ENCODE measurements at regions not wholly inside any gene's neighbourhood (a gene's known extent, or its start where the extent isn't known, plus 50 kb on each side); places are given as distances from the start of the nearest gene placed in this dataset.

DNA sequence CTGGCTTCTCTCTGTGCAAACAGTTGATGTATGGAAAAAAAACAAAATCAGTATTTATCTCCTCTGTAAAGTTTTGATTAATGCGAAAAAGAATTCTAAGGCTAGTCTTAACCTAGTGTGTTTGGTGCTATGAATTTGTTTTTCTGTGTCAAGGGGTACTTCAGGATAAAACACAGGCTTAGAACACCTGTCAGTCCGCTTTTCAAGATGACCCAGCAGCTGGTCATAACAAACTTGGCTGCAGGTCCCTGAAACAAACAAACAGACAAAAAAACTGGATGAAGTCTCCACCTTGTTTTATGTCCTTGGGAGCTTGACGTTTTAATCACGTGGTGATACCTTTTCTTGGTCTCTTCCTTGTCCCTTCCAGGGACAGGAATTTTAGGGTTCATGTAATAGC is 689.3 kb downstream of the UQCRFS1 start:
- Histone ChIP-seq H4K20me1 (ENCODE audit: control insufficient read depth, insufficient read depth) (no peaks in the 10 kb centered on the region), H3K9me3 (replicated peaks; ENCODE audit: control insufficient read depth, insufficient read depth, low read length) (no peaks in the 10 kb centered on the region; the same call in 2 of the 3 replicates), H3K27ac (ENCODE audit: control insufficient read depth, insufficient read depth) (no peak overlapping the region), H3K27me3 (replicated peaks in 1 of 2; ENCODE audit: control insufficient read depth in 2 of 2, insufficient read depth in 2 of 2, low read length in 1 of 2) (no peaks in the 10 kb centered on the region), H3K36me3 (ENCODE audit: control insufficient read depth in 2 of 2, insufficient read depth in 2 of 2, low read length in 1 of 2) (no peaks in the 10 kb centered on the region), H2AFZ (ENCODE audit: control insufficient read depth, low read depth, low read length) (no peak overlapping the region), H3K79me2 (ENCODE audit: control insufficient read depth, insufficient read depth, low read length) (no peaks in the 10 kb centered on the region), H3K4me1 (ENCODE audit: control insufficient read depth, insufficient read depth, low read length) (no peaks in the 10 kb centered on the region), H3K4me3 (no peak overlapping the region), H3K4me2 (ENCODE audit: control insufficient read depth, insufficient read depth) (no peak overlapping the region), H3K9ac (ENCODE audit: control insufficient read depth, insufficient read depth, low read length) (no peak overlapping the region)
- ATAC-seq (no peak), DNase-seq (ENCODE audit: low read depth, low spot score) (no peak), FAIRE-seq (no peak)
- ChIA-PET RAD21 (ENCODE audit: unreplicated experiment) (interaction anchor here (0.9 to 2.0 kb wide), 7 partner anchors 17 to 82 kb away, joined by 3 to 12 read pairs (median 4); no protein-coding TSS in a partner anchor), POLR2A (no interaction called here), SMC1A (ENCODE audit: uncharacterized antibody, unreplicated experiment) (interaction anchor here (0.8 to 2.5 kb wide), 8 partner anchors 14 to 81 kb away, joined by 3 to 11 read pairs (median 4); no protein-coding TSS in a partner anchor), CTCF (interaction anchor here (0.6 to 1.7 kb wide), 3 partner anchors 19 to 55 kb away, joined by 3 to 4 read pairs (median 3); no protein-coding TSS in a partner anchor)
- BruUV-seq (replicated peaks) = no TSS peak
- TF ChIP-seq, protein P1, sequence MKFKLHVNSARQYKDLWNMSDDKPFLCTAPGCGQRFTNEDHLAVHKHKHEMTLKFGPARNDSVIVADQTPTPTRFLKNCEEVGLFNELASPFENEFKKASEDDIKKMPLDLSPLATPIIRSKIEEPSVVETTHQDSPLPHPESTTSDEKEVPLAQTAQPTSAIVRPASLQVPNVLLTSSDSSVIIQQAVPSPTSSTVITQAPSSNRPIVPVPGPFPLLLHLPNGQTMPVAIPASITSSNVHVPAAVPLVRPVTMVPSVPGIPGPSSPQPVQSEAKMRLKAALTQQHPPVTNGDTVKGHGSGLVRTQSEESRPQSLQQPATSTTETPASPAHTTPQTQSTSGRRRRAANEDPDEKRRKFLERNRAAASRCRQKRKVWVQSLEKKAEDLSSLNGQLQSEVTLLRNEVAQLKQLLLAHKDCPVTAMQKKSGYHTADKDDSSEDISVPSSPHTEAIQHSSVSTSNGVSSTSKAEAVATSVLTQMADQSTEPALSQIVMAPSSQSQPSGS (IDR thresholded peaks at IDR 0.05; ENCODE audit: low read length) = no peak
- TF ChIP-seq YY1 (IDR thresholded peaks at IDR 0.05; ENCODE audit: low read depth, low read length) = no peak
- TF ChIP-seq BHLHE40 (IDR thresholded peaks at IDR 0.05; ENCODE audit: borderline replicate concordance in 1 of 2, low read depth in 2 of 2, low read length in 1 of 2) = no peak
- TF ChIP-seq ZNF622 (IDR thresholded peaks at IDR 0.05) = no peak
- TF ChIP-seq TBL1XR1 (IDR thresholded peaks at IDR 0.05; ENCODE audit: low read depth, low read length) = no peak
- TF ChIP-seq NFYB (IDR thresholded peaks at IDR 0.05; ENCODE audit: insufficient read depth, low read depth, low read length) = no peak
- TF ChIP-seq, protein P2, sequence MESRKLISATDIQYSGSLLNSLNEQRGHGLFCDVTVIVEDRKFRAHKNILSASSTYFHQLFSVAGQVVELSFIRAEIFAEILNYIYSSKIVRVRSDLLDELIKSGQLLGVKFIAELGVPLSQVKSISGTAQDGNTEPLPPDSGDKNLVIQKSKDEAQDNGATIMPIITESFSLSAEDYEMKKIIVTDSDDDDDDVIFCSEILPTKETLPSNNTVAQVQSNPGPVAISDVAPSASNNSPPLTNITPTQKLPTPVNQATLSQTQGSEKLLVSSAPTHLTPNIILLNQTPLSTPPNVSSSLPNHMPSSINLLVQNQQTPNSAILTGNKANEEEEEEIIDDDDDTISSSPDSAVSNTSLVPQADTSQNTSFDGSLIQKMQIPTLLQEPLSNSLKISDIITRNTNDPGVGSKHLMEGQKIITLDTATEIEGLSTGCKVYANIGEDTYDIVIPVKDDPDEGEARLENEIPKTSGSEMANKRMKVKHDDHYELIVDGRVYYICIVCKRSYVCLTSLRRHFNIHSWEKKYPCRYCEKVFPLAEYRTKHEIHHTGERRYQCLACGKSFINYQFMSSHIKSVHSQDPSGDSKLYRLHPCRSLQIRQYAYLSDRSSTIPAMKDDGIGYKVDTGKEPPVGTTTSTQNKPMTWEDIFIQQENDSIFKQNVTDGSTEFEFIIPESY (IDR thresholded peaks at IDR 0.05) = no peak
- TF ChIP-seq ATF7 (IDR thresholded peaks at IDR 0.05; ENCODE audit: low read depth) = no peak
- no peak for TF ChIP-seq ZNF24 (IDR thresholded peaks at IDR 0.05)
- TF ChIP-seq IRF4 (IDR thresholded peaks at IDR 0.05; ENCODE audit: low read depth, low read length) = no peak
- no peak for TF ChIP-seq DPF2 (IDR thresholded peaks at IDR 0.05)
- no peak for TF ChIP-seq BACH1 (IDR thresholded peaks at IDR 0.05; ENCODE audit: borderline replicate concordance)
- no peak for TF ChIP-seq HDAC2 (IDR thresholded peaks at IDR 0.05)
- no peak for TF ChIP-seq POU2F2 (IDR thresholded peaks at IDR 0.05; ENCODE audit: borderline replicate concordance, low read depth, low read length)
- TF ChIP-seq, protein P3, sequence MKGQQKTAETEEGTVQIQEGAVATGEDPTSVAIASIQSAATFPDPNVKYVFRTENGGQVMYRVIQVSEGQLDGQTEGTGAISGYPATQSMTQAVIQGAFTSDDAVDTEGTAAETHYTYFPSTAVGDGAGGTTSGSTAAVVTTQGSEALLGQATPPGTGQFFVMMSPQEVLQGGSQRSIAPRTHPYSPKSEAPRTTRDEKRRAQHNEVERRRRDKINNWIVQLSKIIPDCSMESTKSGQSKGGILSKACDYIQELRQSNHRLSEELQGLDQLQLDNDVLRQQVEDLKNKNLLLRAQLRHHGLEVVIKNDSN (IDR thresholded peaks at IDR 0.05; ENCODE audit: borderline replicate concordance, extremely low read length, insufficient read depth, low read depth, low read length) = no peak
- no peak for TF ChIP-seq SMAD5 (IDR thresholded peaks at IDR 0.05; ENCODE audit: low read depth)
- intact Hi-C loops (cut with micrococcal nuclease; ENCODE audit: unreplicated experiment) = no loop called here
- in situ Hi-C loops (cut with MboI) = no loop called here
- WGBS (ENCODE audit: insufficient coverage, insufficient replicate concordance, low lambda C conversion rate, missing lambda C conversion rate) = 2% methylated on average over 4 of the region's 4 CpGs
